Loucy (cell line): ENCODE measurements at regions not wholly inside any gene's neighbourhood (a gene's known extent, or its start where the extent isn't known, plus 50 kb on each side); places are given as distances from the start of the nearest gene placed in this dataset.
"Not testable (repeated sequence)": the region's sequence is repeated elsewhere in the genome, so short reads cannot be mapped to it uniquely, and the experiment has no call there.

Experiments
- CTCF ChIP-seq: fragments of 200-600 bp; sonication (generic); conservative IDR thresholded peaks from 2 replicates; pipeline ENCODE4 v1.5.1; 2014; ENCODE audit warnings: mild to moderate bottlenecking, antibody characterized with exemption, low read length
- EZH2phosphoT487 ChIP-seq: fragments of 200-600 bp; IDR thresholded peaks from 2 replicates; pipeline ENCODE4 v1.6.1; 2018; ENCODE audit warnings: antibody characterized with exemption, mild to moderate bottlenecking, moderate library complexity, borderline replicate concordance

DNA sequence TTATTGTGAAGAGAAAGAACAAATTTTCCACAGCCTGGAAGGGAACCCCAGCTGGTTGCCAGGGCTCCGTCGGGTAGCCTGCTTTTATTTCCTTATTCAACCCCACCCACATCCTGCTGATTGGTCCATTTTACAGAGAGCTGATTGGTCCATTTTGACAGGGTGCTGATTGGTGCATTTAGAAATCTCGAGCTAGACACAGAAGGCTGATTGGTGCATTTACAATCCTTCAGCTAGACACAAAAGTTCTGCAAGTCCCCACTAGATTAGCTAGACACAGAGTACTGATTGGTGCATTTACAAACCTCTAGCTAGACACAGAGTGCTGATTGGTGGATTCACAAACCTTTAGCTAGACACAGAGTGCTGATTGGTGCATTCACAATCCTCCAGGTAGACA lies 241.1 kb downstream of the TFEC start:
- TF ChIP-seq CTCF, EZH2phosphoT487: not testable (repeated sequence)
